ENCODE measurements at regions not wholly inside any gene's neighbourhood (a gene's known extent, or its start where the extent isn't known, plus 50 kb on each side); places are given as distances from the start of the nearest gene placed in this dataset.

GRCh38 chr7:145143685-145144084 lies 307.8 kb upstream of the TPK1 start:
- no TSS peak for BruUV-seq (replicated peaks)
- ChIA-PET SMC1A (ENCODE audit: uncharacterized antibody, unreplicated experiment) (no interaction called here), RAD21 (ENCODE audit: unreplicated experiment) (no interaction called here), CTCF (no interaction called here), POLR2A (no interaction called here)
- TF ChIP-seq RCOR1 (conservative IDR thresholded peaks at IDR 0.05; ENCODE audit: low read depth, low read length) (no peak), CBX5 (IDR thresholded peaks at IDR 0.05; ENCODE audit: low read depth) (no peak), NR2F1 (conservative IDR thresholded peaks at IDR 0.05) (no peak), FOXK2 (IDR thresholded peaks at IDR 0.05) (no peak), CBFB (IDR thresholded peaks at IDR 0.05; ENCODE audit: low read depth) (no peak), NFYB (IDR thresholded peaks at IDR 0.05; ENCODE audit: insufficient read depth, low read depth, low read length) (no peak)
- intact Hi-C loops (cut with micrococcal nuclease; ENCODE audit: unreplicated experiment) (no loop called here), in situ Hi-C loops (cut with MboI) (no loop called here)
- no peaks in the 10 kb centered on the region for H3K36me3 ChIP-seq (ENCODE audit: control insufficient read depth in 2 of 2, insufficient read depth in 2 of 2, low read length in 1 of 2)
- no peak overlapping the region for H3K4me2 ChIP-seq (ENCODE audit: control insufficient read depth, insufficient read depth)
- H2AFZ ChIP-seq (ENCODE audit: control insufficient read depth, low read depth, low read length): no peak overlapping the region
- 40% methylated on average over 5 of the region's 5 CpGs for WGBS (ENCODE audit: insufficient coverage, insufficient replicate concordance, low lambda C conversion rate, missing lambda C conversion rate)
- FAIRE-seq: no peak
- no peak overlapping the region for H3K4me3 ChIP-seq
- H3K79me2 ChIP-seq (ENCODE audit: control insufficient read depth, insufficient read depth, low read length): no peaks in the 10 kb centered on the region
- no peak for DNase-seq (ENCODE audit: low read depth, low spot score)
- H3K27me3 ChIP-seq (replicated peaks in 1 of 2; ENCODE audit: control insufficient read depth in 2 of 2, insufficient read depth in 2 of 2, low read length in 1 of 2): no peaks in the 10 kb centered on the region
- H3K27ac ChIP-seq (ENCODE audit: control insufficient read depth, insufficient read depth): no peak overlapping the region
- H3K9me3 ChIP-seq (replicated peaks; ENCODE audit: control insufficient read depth, insufficient read depth, low read length): no peaks in the 10 kb centered on the region
- no peak for ATAC-seq
- H4K20me1 ChIP-seq (ENCODE audit: control insufficient read depth, insufficient read depth): no peaks in the 10 kb centered on the region
- H3K9ac ChIP-seq (ENCODE audit: control insufficient read depth, insufficient read depth, low read length): no peak overlapping the region
- H3K4me1 ChIP-seq (ENCODE audit: control insufficient read depth, insufficient read depth, low read length): no peaks in the 10 kb centered on the region

- DNase-seq (ENCODE audit: low read depth, low spot score): no peak
- CTCF ChIA-PET: no interaction called here
- Histone ChIP-seq H3K9me3 (replicated peaks; ENCODE audit: control insufficient read depth, insufficient read depth, low read length) (no peaks in the 10 kb centered on the region), H3K4me3 (no peak overlapping the region), H3K9ac (ENCODE audit: control insufficient read depth, insufficient read depth, low read length) (no peak overlapping the region), H3K79me2 (ENCODE audit: control insufficient read depth, insufficient read depth, low read length) (no peaks in the 10 kb centered on the region), H3K27ac (ENCODE audit: control insufficient read depth, insufficient read depth) (no peak overlapping the region), H4K20me1 (ENCODE audit: control insufficient read depth, insufficient read depth) (no peaks in the 10 kb centered on the region), H2AFZ (ENCODE audit: control insufficient read depth, low read depth, low read length) (no peak overlapping the region), H3K36me3 (ENCODE audit: control insufficient read depth in 2 of 2, insufficient read depth in 2 of 2, low read length in 1 of 2) (no peaks in the 10 kb centered on the region), H3K4me1 (ENCODE audit: control insufficient read depth, insufficient read depth, low read length) (no peaks in the 10 kb centered on the region), H3K27me3 (replicated peaks in 1 of 2; ENCODE audit: control insufficient read depth in 2 of 2, insufficient read depth in 2 of 2, low read length in 1 of 2) (no peaks in the 10 kb centered on the region), H3K4me2 (ENCODE audit: control insufficient read depth, insufficient read depth) (no peak overlapping the region)
- RAD21 ChIA-PET (ENCODE audit: unreplicated experiment): interaction anchor here (1.0 kb wide), 1 partner anchor 956 kb away, joined by 3 read pairs; no protein-coding TSS in a partner anchor
- SMC1A ChIA-PET (ENCODE audit: uncharacterized antibody, unreplicated experiment): interaction anchor here (1.5 kb wide), 1 partner anchor 16 kb away, joined by 4 read pairs; no protein-coding TSS in a partner anchor
- no TSS peak for BruUV-seq (replicated peaks)
- ATAC-seq: no peak
- TF ChIP-seq BCLAF1 (IDR thresholded peaks at IDR 0.05) (no peak), POU2F2 (IDR thresholded peaks at IDR 0.05; ENCODE audit: borderline replicate concordance, low read depth, low read length) (no peak), NFYB (IDR thresholded peaks at IDR 0.05; ENCODE audit: insufficient read depth, low read depth, low read length) (no peak), ATF3 (IDR thresholded peaks at IDR 0.05; ENCODE audit: borderline replicate concordance, extremely low read depth, low read depth, low read length) (no peak)
- FAIRE-seq: no peak
- in situ Hi-C loops (cut with MboI): no loop called here
- intact Hi-C loops (cut with micrococcal nuclease; ENCODE audit: unreplicated experiment): no loop called here
- POLR2A ChIA-PET: no interaction called here
Measured at GRCh38 chr7:145134377-145134776, 298.5 kb upstream of the TPK1 start.
